ENCODE measurements at regions not wholly inside any gene's neighbourhood (a gene's known extent, or its start where the extent isn't known, plus 50 kb on each side); places are given as distances from the start of the nearest gene placed in this dataset.

DNA sequence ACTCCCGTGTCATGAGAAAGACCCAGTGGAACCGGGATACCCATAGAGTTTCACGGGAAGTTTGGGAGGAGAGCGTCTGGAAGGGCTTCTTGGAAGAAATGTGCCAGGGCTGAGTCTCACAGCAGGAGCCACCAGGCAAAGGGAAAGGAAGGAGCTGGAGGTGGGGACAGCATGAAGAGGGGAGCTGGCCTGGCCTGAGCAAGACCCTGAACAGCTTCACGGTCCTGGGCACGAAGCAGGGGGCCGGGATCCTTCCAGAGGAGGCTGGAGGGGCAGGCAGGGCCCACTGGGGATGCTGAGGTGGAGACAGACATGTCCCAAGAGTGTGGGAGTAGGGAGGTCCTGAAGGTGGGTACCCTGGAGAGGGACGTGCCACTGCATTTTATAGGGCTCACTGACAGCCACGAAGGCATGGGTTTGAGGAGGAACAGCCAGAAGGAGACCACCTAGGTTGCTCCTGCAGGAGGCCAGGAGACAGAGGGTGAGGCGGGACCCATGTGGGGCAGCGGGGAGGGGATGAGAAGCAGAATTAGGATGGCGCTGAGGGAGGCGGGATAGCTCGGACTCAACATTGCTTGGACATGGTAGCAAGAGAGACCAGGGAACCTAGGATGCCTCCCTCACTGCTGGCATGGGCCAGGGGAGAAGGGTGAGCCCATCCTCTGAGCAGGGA, 168.1 kb upstream of the ID2 start:
- DNase-seq: no peak
- H3K27me3 ChIP-seq: no peaks in the 10 kb centered on the region
- no peaks in the 10 kb centered on the region for H3K4me1 ChIP-seq
- TF ChIP-seq POLR2AphosphoS5 (IDR thresholded peaks at IDR 0.05) (no peak), POLR2A (IDR thresholded peaks at IDR 0.05) (no peak), EP300 (IDR thresholded peaks at IDR 0.05) (no peak)
- TF ChIP-seq, protein P1, sequence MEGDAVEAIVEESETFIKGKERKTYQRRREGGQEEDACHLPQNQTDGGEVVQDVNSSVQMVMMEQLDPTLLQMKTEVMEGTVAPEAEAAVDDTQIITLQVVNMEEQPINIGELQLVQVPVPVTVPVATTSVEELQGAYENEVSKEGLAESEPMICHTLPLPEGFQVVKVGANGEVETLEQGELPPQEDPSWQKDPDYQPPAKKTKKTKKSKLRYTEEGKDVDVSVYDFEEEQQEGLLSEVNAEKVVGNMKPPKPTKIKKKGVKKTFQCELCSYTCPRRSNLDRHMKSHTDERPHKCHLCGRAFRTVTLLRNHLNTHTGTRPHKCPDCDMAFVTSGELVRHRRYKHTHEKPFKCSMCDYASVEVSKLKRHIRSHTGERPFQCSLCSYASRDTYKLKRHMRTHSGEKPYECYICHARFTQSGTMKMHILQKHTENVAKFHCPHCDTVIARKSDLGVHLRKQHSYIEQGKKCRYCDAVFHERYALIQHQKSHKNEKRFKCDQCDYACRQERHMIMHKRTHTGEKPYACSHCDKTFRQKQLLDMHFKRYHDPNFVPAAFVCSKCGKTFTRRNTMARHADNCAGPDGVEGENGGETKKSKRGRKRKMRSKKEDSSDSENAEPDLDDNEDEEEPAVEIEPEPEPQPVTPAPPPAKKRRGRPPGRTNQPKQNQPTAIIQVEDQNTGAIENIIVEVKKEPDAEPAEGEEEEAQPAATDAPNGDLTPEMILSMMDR (IDR thresholded peaks at IDR 0.05): no peak
- H3K4me3 ChIP-seq: no peak overlapping the region
- WGBS, 2 donors: 97% methylated on average over 14 of the region's 14 CpGs
- no peaks in the 10 kb centered on the region for H3K36me3 ChIP-seq
- intact Hi-C loops (cut with DNase I): no loop called here
- no peak overlapping the region for H3K27ac ChIP-seq
- H3K9me3 ChIP-seq: no peaks in the 10 kb centered on the region

DNA sequence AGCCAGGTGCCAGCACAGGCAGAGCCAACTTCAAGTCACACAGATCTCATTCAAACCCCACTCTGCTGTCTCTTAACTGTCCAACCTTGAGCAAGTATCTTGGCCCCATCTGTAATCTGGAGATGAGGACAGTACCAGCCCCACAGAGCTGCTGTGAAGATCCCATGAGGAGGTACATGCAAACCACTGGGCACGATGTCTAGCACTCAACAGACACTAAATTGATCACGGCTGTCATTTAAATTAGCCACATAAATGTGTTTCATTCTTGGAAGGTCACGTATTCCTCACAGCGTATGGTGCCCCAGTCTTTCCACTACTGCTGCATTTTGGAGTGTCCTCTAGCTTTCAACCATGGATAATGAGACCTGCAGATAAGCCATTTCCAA, 167.6 kb upstream of the ID2 start:
- H3K9me3 ChIP-seq: no peaks in the 10 kb centered on the region
- no peaks in the 10 kb centered on the region for H3K27me3 ChIP-seq
- intact Hi-C loops (cut with DNase I): no loop called here
- H3K4me3 ChIP-seq: no peak overlapping the region
- TF ChIP-seq EP300 (IDR thresholded peaks at IDR 0.05) (no peak), POLR2A (IDR thresholded peaks at IDR 0.05) (no peak), POLR2AphosphoS5 (IDR thresholded peaks at IDR 0.05) (no peak)
- TF ChIP-seq, protein P1 (IDR thresholded peaks at IDR 0.05): no peak
- no peaks in the 10 kb centered on the region for H3K36me3 ChIP-seq
- no peaks in the 10 kb centered on the region for H3K4me1 ChIP-seq
- DNase-seq: no peak
- no peak overlapping the region for H3K27ac ChIP-seq
- WGBS, 2 donors: 89 to 95% methylated on average over 4 of the region's 4 CpGs

DNA sequence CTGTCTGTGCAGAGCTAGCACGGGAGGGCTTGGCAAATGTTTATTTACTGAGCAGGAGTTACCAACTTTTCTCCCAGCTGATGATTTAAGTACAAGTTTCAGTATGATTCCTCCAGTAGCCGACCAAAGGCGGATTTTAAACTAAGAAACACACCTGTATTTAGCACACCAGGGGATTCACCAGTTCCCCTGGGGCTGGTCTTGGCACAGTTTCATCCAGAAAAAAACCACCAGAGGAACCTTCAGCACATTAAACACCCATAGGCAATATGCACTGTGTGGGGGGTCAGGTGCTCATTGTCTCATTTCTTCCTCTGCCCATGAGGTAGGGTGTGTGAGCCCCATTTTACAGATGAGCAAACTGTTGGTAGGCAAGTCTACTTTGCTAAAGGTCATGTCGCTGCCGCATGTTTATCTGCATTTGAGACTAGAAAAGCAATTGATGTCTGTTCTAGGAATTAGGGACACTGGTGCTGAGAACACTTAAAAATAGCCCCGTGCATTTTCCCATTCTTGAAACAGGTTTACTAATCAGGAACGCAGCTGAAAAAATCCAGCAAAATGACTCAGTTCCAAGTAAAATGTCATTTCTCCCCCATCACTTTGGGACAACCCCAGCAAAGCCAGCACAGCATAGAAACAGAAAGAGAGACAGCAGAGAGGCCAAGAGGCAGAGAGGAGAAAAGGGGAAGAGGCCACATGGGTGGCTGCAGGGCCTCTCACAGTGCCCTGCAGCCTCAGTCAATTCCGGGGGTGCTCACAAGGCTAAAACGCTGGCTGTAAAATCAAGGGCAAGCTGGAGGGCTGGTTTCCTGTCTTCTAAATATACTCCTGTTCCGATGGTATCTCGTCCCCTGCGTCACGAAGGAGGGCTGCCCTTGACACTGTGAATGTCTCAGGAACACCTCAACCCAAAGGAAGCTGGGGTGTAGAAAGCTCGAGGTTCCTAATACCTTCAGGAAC, 166.8 kb upstream of the ID2 start:
- intact Hi-C loops (cut with DNase I): no loop called here
- 47 to 71% methylated on average over 14 of the region's 14 CpGs for WGBS, 2 donors

DNA sequence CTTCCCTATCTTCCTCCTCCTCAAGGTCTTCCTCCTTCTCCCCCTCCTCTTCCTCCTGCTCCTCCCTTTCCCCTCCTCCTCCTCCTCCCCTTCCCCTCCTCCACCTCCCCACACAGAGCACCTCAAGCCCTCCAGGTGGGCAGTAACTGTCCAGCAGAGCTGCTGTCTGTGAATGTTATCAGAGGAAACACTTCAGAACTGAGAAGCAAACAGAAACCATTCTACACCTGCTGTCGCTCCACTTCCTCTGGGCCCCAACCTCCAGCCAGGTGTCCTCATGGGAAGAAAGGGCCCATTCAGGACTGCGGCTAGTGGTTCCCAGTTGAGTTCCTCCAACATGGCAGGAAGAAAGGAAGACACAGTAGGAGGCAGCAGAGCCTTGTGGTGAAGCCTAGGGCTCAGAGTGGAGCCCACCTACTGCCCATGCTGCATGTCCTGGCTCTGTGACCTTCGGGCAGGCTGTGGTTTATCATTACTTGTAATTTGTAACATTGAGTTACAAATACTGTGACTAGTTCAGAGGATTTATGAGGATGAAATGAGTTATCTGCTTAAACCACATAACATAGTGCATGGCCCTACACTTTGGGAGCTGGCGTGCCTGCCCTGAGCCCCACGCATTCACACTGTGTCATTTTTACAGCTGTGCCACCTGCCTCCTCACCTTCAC, 165.9 kb upstream of the ID2 start:
- intact Hi-C loops (cut with DNase I): no loop called here
- Histone ChIP-seq H3K4me3 (no peak overlapping the region), H3K27ac (no peak overlapping the region), H3K36me3 (no peaks in the 10 kb centered on the region), H3K4me1 (no peaks in the 10 kb centered on the region), H3K27me3 (no peaks in the 10 kb centered on the region), H3K9me3 (no peaks in the 10 kb centered on the region)
- TF ChIP-seq, protein P1 (IDR thresholded peaks at IDR 0.05): no peak
- no peak for TF ChIP-seq POLR2A (IDR thresholded peaks at IDR 0.05)
- TF ChIP-seq POLR2AphosphoS5 (IDR thresholded peaks at IDR 0.05): no peak
- TF ChIP-seq EP300 (IDR thresholded peaks at IDR 0.05): no peak
- no peak for DNase-seq
- 58 to 60% methylated on average over 5 of the region's 5 CpGs for WGBS, 2 donors

More for the DNA sequence above, 166.8 kb upstream of the ID2 start:
- H3K4me3 ChIP-seq: no peak overlapping the region
- H3K27ac ChIP-seq: no peak overlapping the region
- no peak for TF ChIP-seq POLR2AphosphoS5 (IDR thresholded peaks at IDR 0.05)
- no peak for TF ChIP-seq POLR2A (IDR thresholded peaks at IDR 0.05)
- TF ChIP-seq, protein P1 (IDR thresholded peaks at IDR 0.05): no peak
- no peak for TF ChIP-seq EP300 (IDR thresholded peaks at IDR 0.05)
- H3K4me1 ChIP-seq: no peaks in the 10 kb centered on the region
- no peaks in the 10 kb centered on the region for H3K36me3 ChIP-seq
- no peaks in the 10 kb centered on the region for H3K9me3 ChIP-seq
- H3K27me3 ChIP-seq: no peaks in the 10 kb centered on the region
- DNase-seq: no peak
